Panc1 (cell line): ENCODE measurements at regions not wholly inside any gene's neighbourhood (a gene's known extent, or its start where the extent isn't known, plus 50 kb on each side); places are given as distances from the start of the nearest gene placed in this dataset.

Source experiments
- ATAC-seq: fragments of 200-7000 bp; cut with Tn5 transposase; 2 replicates; pipeline ENCODE4 v1.9.1; 2020; ENCODE audit warnings: mild to moderate bottlenecking, moderate library complexity
- BruUV-seq: library from RNA; stranded (reverse); fragments of 400-500 nt; replicated peaks from 2 replicates; lab custom pipeline; 2021; lab: Mats Ljungman, UMichigan
- CTCF ChIA-PET: fragments of 300-600 bp; sonication (Branson Sonifier 250); formaldehyde crosslinking; loops from one replicate; lab custom pipeline; 2022; ENCODE audit warnings: antibody characterized with exemption; lab: Charles Lee
- POLR2A ChIA-PET: fragments of 300-600 bp; sonication (Branson Sonifier 250); formaldehyde crosslinking; loops from one replicate; lab custom pipeline; 2022; ENCODE audit warnings: antibody characterized with exemption; lab: Charles Lee
- DNase-seq: peaks from one replicate; pipeline ENCODE4 v3.0.0-alpha.2; 2010; ENCODE audit warnings: low read depth, low spot score
- H3K27ac ChIP-seq: 2 replicates; pipeline ENCODE4 v1.5.1; 2011; ENCODE audit warnings: mild to moderate bottlenecking, low read length, inconsistent platforms
- H3K27me3 ChIP-seq: fragments of 200-500 bp; sonication (Bioruptor generic); 2 replicates; pipeline ENCODE4 v1.6.0; 2014; ENCODE audit warnings: low read length, inconsistent platforms; ENCODE audit not compliant: control insufficient read depth, insufficient read depth
- H3K36me3 ChIP-seq: fragments of 200-500 bp; sonication (Bioruptor generic); 2 replicates; pipeline ENCODE4 v1.5.1; 2014; ENCODE audit warnings: inconsistent platforms, mild to moderate bottlenecking, low read length, moderate library complexity; ENCODE audit not compliant: control insufficient read depth, insufficient read depth
- H3K4me1 ChIP-seq: 2 replicates; pipeline ENCODE4 v1.5.1; 2011; ENCODE audit warnings: inconsistent platforms, mild to moderate bottlenecking, low read length, moderate library complexity; ENCODE audit not compliant: control insufficient read depth, insufficient read depth
- H3K4me3 ChIP-seq, 2 experiments: 2 replicates each; pipeline ENCODE4 v1.5.1; 2011 to 2012; ENCODE audit warnings: low read depth in 2 of 2, low read length in 2 of 2, mild to moderate bottlenecking in 2 of 2, inconsistent platforms in 1 of 2, moderate library complexity in 1 of 2
- H3K9me3 ChIP-seq: fragments of 200-500 bp; sonication (Bioruptor generic); 2 replicates; pipeline ENCODE4 v1.5.1; 2014; ENCODE audit warnings: low read depth, mild to moderate bottlenecking, inconsistent platforms, low read length, moderate library complexity; ENCODE audit not compliant: control insufficient read depth, insufficient read depth
- CTCF ChIP-seq: fragments of 450-650 bp; IDR thresholded peaks from 2 replicates; pipeline ENCODE4 v1.5.1; 2017; ENCODE audit warnings: mild to moderate bottlenecking
- POLR2AphosphoS5 ChIP-seq: IDR thresholded peaks from 2 replicates; pipeline ENCODE4 v1.6.1; 2012; ENCODE audit warnings: mild to moderate bottlenecking, low read depth, low read length, moderate library complexity
- REST ChIP-seq, 2 experiments: IDR thresholded peaks; 2 replicates each; pipeline ENCODE4 v1.6.1; 2011 to 2012; ENCODE audit warnings: low read depth in 2 of 2, control low read depth in 1 of 2, low read length in 1 of 2, mild to moderate bottlenecking in 1 of 2, moderate library complexity in 1 of 2; ENCODE audit not compliant: insufficient read depth in 1 of 2
- SIN3A ChIP-seq: IDR thresholded peaks from 2 replicates; pipeline ENCODE4 v1.6.1; 2012; ENCODE audit warnings: low read depth, mild to moderate bottlenecking, low read length, moderate library complexity, borderline replicate concordance; ENCODE audit not compliant: insufficient read depth
- TCF7L2 ChIP-seq: IDR thresholded peaks from 2 replicates; pipeline ENCODE4 v1.6.1; 2011; ENCODE audit warnings: mild to moderate bottlenecking, low read depth, low read length, inconsistent platforms
- in situ Hi-C: cut with HindIII; loops from 2 replicates; pipeline ENCODE4 v1.10.0; 2016; ENCODE audit warnings: low sequenced_read_pairs, low pct_unique_long_range_greater_than_20kb
- intact Hi-C: fragments of 100-400 bp; cut with micrococcal nuclease; formaldehyde crosslinking; loops from one replicate; pipeline ENCODE4 v1.10.0; 2022; ENCODE audit not compliant: unreplicated experiment

DNA sequence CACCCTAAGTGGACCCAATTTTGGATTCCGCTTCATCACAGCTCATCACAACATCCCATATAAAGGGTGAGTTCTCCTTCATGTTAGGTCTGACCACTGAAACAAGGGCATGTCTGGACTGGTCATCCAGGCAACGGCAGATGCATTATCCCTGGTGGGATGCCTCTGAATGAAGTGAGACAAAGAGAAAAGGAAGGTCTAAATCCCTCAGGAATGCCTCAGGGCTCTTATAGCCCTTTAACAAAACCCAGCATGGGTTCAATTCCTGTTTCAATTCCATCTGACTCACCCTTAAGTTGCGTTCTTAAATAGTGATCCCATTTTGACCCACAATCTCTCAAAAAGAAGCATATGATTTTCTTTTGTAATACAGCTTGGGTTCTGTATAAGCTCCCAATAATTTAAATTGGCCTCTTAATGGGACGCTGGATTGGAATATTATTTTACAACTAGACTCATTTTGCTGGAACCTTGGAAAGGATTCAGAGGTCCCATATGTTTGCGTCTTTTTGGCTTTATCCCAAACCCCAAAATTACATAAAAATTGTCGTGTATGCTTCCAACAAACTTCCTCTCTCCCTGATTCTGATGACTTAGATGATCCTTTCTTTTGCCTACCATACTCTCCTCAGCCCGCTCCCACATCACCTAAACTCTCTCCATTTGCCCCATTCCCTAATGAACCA, 287.4 kb upstream of the ZP4 start:
- no peaks in the 10 kb centered on the region for H3K27me3 ChIP-seq
- ATAC-seq, result no peak
- 0 out of 2 replicates have a peak, but pooled peaks cover 2% of the 10 kb centered on the region for H3K9me3 ChIP-seq
- POLR2A ChIA-PET, result no interaction called here
- H3K4me3 ChIP-seq, result no peak overlapping the region
- in situ Hi-C loops, result no loop called here
- intact Hi-C loops, result no loop called here
- CTCF ChIA-PET, result no interaction called here
- no peak for DNase-seq
- H3K27ac ChIP-seq, result no peak overlapping the region
- H3K36me3 ChIP-seq, result no peaks in the 10 kb centered on the region
- no peaks in the 10 kb centered on the region for H3K4me1 ChIP-seq
- no TSS peak for BruUV-seq
- no peak for TF ChIP-seq CTCF
- no peak for TF ChIP-seq TCF7L2
- no peak for TF ChIP-seq SIN3A
- no peak for TF ChIP-seq POLR2AphosphoS5
- no peak for TF ChIP-seq REST (IDR thresholded peaks at IDR 0.05; ENCODE audit: insufficient read depth in 1 of 2, low read depth in 2 of 2, low read length in 1 of 2)

- no peak for ATAC-seq
- in situ Hi-C loops, result no loop called here
- DNase-seq, result no peak
- H3K27ac ChIP-seq, result no peak overlapping the region
- H3K9me3 ChIP-seq, result 0 out of 2 replicates have a peak, but pooled peaks cover 2% of the 10 kb centered on the region
- no peaks in the 10 kb centered on the region for H3K36me3 ChIP-seq
- no peaks in the 10 kb centered on the region for H3K4me1 ChIP-seq
- CTCF ChIA-PET, result no interaction called here
- BruUV-seq, result no TSS peak
- intact Hi-C loops, result no loop called here
- TF ChIP-seq TCF7L2 (no peak), REST (IDR thresholded peaks at IDR 0.05; ENCODE audit: insufficient read depth in 1 of 2, low read depth in 2 of 2, low read length in 1 of 2) (no peak), SIN3A (no peak), CTCF (no peak), POLR2AphosphoS5 (no peak)
- POLR2A ChIA-PET, result no interaction called here
- no peaks in the 10 kb centered on the region for H3K27me3 ChIP-seq
- no peak overlapping the region for H3K4me3 ChIP-seq
Measured at GRCh38 chr1:238177351-238177750, 286.6 kb upstream of the ZP4 start.
